Inferior parietal cortex (tissue), 1 donor: ENCODE measurements at regions not wholly inside any gene's neighbourhood (a gene's known extent, or its start where the extent isn't known, plus 50 kb on each side); places are given as distances from the start of the nearest gene placed in this dataset.
"Not testable (repeated sequence)": the region's sequence is repeated elsewhere in the genome, so short reads cannot be mapped to it uniquely, and the experiment has no call there.

Experiments
- DNase-seq: peaks from one replicate; pipeline ENCODE4 v3.0.0-alpha.2; 2016; ENCODE audit errors: extremely low spot score

DNA sequence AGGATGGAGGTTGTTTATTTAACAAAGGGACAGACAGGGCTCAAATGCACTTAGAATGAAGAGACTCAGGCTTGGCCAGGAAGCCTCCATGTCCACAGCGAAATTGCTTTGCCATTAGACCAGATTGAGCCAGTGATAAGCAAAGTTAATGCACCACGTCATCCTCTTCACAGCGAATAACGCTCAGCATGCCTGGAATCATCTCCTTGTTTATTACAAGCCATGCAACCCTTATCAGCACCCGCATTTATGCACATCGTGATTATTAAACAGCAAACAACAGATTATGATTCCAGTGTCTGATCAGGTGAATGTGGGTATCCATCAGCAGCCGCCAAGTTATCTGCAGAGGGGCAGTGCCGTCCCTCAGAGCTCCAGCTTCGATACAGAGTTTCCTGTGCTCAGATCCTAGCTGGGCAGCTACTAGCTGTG is 175.0 kb upstream of the TMEM132C start:
- no peak for DNase-seq

DNA sequence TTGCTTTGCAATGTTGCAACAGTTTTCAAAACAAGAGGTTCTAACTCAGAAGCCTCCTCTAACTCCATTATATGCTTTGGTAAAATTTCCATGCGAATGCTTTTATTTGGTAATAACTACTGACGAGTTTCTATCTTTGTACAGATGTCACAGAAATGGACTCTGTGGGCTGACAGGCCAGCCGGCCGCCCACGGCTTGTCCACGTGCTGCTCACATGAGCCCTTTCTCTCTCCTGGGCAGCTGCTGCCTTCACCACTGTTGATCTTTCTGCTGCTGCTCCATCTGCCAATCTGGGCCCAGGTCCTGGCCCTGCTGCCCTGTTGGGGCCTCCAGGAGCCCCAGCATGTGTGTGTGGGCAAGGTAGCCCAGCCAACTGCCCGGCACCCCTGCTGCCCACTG is 168.2 kb upstream of the TMEM132C start:
- DNase-seq: no peak

DNA sequence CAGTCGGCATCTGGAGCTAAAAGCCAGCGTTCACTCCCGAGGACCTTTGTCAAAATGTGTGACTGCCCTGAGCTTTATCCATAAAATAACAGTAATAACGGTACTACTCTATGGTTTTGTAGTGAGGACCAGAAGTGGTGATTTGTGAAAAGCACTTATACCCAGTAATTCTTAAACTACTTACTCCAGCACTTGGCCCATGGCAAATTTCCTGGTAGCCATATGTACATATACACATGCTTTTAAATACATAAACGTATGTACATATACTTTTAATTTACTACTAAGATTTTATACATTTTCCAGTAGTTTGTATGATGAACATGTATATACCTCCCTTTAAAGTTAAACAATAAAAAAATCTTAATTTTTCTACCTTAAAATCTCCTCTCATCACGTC is 163.8 kb upstream of the TMEM132C start:
- DNase-seq: no peak

DNA sequence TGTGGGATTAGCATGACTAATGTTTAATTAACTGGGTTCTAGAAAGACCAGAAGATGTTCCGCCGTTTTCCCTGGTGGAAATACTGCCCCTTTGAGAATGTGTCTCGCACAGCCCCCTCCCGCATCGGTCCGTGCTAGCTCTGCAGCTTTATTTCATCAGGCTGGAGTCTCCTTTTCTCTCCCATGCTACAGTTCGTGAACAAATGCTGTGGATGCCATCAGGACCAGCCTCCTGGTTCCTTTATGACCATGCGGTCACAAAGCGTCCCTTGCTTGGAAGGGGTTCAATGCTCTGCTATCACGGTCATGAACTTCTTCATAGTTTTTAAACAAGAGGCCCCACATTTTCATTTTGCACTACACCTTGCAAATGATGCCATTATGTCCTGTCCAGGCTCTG is 157.7 kb upstream of the TMEM132C start:
- no peak for DNase-seq

DNA sequence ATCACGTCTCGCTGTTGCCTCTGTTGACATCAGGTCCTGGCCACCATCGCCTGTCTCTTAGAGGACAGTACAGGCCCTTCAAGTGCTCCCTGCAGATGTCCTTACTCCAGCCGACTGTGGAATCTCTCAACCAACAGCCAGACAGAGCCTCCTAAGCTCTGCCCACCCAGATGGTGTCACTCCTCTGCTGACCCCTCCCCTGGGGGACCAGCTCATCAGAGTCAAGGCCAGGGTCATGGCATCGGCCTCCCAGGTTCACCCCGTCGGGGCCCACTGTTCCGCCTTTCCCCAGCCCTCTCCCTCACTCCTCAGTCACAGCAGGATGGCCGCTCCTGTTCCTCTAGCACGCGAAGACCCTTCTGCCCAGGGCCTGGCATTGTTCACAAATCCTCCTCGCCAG is 157.3 kb upstream of the TMEM132C start:
- DNase-seq: no peak

DNA sequence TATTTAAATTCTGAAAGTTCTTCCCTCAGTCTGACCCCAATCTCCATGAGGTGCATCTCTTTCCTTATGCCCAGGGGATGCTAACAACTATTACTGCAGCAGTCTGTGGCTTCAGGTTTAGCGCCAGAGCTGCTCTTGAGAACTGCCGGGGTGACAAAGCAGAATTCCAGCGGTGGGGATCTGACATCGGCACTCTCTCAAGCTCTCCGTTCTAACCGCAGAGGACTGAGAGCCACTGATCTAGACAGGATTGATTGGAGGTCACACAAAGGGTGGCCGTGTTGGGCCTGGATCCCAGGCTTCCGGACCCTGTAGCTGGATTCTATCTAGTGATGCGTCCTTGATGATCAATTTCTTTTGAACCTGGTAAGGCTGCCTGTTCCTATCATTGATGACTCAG is 155.6 kb upstream of the TMEM132C start:
- DNase-seq: no peak

DNA sequence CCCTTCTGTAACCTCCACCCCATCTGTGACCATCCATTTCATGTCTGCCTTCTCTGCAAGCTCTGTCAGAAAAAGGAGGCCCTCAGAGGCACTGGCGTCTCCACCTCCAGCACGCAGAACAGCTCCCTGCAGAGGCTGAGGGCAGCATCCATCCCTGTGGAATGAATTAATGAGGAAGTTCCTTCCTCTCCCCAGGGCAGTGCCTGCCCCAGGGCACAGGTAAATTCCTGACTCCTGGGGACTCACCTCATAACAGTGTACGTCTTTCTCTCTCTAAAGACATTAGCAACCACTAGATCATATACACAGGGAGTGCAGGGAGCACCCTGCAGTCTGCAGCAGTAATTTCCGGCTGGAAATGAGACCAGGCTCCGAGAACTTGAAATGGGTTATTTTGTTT is 155.0 kb upstream of the TMEM132C start:
- no peak for DNase-seq

DNA sequence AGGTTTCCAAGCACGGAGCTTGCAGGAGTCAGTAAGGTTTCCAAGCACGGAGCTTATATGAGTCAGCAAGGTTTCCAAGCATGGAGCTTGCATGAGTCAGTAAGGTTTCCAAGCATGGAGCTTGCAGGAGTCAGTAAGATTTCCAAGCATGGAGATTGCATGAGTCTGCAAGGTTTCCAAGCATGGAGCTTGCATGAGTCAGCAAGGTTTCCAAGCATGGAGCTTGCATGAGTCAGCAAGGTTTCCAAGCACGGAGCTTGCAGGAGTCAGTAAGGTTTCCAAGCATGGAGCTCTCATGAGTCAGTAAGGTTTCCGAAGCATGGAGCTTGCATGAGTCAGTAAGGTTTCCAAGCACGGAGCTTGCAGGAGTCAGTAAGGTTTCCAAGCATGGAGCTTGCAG is 153.7 kb upstream of the TMEM132C start:
- not testable (repeated sequence) for DNase-seq

DNA sequence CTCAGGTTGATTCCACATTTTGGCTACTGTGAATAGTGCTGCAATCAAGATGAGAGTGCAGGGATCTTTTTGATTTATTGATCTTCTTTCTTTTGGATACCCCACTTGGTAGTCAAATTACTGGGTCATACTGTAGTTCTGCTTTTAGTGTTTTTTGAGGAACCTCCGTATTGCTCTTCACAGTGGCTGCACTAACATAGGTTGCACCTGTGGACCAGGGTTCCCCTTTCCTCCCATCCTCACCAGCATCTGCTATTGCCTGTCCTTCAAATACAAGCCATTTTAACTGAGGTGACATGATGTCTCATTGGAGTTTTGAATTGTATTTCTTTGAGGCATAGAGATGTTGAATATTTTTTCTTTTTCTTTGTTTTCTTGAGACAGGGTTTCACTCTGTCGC is 152.5 kb upstream of the TMEM132C start:
- DNase-seq: no peak

DNA sequence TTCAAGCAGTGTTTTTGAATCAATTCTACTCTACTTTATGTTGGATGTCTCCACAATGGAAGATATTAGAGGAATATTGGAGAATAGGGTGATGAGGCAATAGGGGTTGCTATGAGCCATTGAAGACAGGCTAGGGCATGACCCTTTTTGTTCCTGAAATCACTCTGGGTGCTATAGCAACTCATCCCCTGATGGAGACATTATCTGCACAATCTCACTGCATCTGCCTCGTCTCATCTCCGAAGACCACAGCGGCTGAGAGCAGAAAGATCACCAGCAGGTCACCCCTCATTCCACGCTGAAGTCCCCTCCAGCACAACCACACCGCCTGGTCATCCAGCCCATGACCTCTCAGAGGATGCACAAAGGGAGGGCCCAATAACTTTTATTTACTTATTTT is 150.4 kb upstream of the TMEM132C start:
- no peak for DNase-seq

DNA sequence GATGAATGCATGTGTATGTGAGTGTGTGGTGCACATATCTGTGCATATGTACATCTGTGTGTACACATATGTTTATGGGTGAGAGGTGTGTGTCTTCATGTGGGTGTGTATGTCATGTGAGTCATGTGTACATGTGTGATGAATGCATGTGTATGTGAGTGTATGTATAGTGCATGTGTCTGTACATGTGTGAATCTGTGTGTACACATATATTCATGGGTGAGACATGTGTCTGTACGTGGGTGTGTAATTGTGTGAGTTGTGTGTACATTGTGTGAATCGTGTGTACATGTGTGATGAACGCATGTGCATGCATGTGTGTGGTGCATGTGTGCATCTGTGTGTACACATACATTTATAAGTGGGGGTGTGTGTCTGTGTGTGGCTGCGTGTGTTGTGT is 146.9 kb upstream of the TMEM132C start:
- no peak for DNase-seq

DNA sequence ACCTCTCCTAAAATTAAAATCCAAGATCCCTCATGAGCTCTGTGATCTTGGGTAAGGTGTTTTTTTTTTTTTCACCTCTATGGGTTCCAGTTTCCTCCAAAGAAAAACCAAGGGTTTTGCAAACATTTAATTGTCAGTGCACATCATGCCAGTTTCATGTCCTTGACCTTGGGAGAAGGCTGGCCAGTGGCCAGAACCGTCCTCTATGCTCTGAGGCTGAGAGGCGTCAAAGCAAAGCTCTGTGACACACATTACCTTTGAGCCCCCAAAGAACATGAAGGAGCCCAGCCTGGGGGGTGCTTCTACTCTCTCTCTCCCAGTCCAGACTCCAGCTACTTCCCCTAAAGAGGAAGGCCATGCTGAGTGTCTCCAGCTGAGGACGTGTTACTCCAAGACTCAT is 145.5 kb upstream of the TMEM132C start:
- DNase-seq: no peak

DNA sequence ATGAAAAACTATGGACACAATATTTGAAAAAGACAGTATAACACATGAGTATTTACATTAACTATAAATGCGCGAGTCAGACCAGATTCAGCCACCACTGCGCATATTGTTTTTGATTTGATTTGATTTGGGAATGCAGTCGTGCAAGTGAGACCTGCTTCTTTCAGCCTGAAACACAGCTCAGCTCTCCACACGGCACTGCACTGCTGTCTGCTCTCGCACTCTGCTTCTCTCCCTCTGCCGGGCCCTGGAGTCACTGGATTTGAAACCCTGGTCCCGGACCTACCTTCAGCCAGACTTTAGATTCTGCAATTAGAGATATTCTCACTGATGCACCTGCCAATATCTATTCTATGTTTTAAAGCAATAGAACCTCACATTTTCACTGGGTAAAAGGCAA is 143.9 kb upstream of the TMEM132C start:
- DNase-seq: no peak

DNA sequence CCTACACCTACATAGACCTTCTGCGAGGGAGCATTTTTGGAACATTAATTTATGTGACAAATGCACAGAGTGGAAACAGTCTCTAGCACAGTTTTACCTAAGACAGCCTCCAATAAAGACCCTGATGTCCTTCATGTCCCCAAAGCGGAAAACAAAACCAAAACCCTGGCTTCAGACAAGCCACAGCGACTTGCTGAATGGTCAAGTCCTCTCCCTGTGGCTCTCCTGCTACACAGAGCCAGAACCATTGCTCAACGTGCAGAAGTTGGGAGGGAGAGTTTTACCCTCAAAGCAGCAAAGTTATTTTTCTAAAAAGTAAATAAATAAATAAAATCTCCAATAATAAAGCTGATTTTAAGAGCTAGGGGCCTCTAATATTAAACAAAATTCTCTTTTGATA is 135.0 kb upstream of the TMEM132C start:
- DNase-seq: no peak

DNA sequence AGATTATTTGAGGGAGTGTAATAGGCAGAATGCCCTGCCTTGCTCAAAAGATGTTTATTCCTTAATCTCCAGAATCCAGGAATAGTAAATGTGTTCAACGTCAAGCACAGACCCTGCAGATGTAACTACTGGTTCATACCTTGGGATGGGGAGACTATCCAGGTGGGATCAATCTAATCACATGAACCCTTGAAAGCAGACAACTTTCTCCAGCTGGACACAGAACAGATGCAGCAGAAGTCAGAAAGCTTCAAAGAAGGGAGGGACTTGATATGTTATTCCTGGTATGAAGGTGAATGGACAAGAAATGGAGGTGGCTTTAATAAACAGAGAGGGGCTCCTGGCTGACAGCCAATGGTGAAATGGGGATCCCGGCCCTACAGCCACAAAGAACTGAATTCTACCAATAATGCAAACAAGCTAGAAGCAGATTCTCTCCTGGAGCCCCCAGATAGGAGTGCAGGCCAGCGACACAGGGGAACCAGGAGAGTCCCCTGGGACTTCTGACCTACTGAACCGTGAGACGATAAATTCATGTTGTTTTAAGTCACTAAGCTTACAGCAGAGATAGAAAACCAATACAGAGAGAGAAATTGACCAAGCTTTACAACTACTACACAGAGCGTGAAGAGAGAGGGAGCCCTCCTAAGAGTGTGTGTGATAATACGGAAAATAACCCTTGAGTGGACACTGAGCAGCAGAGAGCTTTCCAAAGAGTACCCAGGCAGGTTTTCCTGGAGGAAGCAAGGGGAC is 133.5 kb upstream of the TMEM132C start:
- no peak for DNase-seq

DNA sequence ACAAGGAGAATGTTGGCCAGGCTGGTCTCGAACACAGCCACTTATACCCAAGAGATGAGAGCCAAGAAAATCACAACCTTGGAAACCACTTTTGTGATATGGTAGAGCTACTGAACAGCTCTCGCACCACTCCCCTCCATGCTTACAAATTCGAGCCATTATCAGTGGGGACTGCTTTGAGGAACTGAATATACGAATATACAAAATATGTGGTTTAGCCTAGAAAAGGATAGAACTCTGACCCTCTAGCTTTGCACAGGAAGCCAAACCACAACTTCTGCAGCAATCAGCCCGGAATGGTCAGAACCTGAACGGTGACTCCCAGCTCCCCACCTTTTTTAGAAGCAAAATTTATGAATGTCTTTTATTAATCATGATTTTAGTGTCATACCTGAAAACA is 129.8 kb upstream of the TMEM132C start:
- DNase-seq: no peak

DNA sequence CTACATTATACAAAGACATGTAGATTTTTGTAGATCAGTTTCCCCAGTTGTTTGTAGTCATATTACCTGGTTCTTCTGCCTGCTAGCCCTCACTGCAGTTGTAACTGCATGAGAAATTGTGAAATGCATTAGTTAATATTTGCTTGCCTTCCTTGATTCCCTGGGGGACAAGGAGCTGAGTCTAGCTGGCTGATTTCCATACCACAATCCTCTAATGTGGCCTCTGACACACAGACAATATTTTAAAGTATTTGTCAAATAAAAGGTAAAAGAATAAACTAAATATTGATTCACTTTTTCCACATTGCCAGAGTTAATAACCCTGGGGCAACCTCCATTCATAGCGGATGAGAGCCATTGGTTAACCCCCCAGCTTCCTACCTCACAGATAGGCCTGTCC is 128.8 kb upstream of the TMEM132C start:
- DNase-seq: no peak

DNA sequence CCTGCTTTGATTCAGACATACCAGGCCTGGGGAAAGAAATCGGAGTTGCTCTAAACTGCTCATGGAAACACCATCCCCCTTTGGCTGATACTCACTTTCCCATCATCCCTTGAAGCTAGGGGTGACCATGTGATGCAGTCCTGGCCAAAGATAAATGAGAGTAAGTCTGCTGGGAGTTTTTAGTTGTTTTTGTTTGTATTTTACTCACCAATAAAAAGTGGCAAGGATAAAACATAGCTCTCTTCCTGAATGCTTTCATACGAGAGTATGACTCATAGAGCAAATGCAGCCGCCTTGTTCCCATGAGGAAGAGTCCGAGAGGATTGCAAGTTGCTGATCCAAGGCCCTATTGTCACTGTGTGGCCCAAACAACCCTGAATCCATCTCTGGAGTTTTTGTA is 126.4 kb upstream of the TMEM132C start:
- no peak for DNase-seq

DNA sequence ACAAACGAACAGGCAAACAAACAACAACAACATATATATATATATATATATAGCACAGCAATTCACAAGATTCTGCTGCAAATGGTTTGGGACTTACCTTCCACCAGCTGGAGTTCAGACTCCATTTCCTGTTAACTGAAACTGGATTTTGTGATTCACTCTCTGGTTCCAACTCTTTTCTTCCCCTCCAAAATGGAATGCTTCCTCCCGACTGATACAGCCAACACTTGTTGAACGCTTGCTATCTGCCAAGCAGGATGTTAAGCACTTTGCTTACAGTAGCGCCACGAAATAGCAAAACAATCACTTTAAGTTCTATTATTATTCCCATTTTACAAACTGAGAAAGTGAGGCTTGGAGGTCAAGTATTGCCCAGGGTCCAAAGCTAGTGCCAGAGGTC is 116.0 kb upstream of the TMEM132C start:
- DNase-seq: no peak

DNA sequence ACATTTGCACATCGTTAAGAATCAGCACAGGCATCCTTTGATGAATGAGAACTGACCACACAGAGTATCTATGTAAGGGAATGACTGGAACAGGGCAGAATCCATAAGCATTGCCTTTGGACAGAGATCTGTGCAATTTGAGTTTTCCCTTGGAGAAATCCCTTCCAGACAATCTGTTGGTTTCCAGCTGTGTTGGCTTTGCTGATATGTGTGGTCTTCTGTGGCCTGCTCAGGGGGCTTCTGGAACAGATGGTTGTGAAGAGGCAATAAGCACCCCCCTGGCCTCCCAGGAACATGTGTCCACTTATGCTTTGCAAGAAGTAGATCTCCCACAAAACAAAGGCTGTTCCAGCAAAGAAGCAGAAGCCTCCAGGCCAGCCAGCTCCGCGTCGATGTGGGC is 111.4 kb upstream of the TMEM132C start:
- no peak for DNase-seq

DNA sequence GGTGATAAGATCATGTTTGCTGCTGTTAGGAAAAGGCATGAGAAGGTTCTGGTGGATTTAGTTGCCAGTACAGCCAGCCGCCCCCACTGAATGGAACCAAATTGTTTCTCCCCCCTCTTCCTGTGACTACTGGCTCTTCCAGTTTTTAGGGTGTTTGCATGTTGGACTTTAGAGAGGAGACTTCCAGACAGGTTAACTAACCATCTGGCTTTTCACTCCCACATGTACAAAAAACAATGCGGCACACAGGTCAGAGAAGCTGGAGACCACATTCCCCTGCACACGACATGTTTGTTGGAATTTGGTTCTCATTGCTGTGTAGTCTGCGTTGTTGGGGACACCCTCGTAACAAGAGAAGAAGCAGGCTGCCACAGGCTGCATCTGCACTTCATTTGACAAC is 103.9 kb upstream of the TMEM132C start:
- DNase-seq: no peak

DNA sequence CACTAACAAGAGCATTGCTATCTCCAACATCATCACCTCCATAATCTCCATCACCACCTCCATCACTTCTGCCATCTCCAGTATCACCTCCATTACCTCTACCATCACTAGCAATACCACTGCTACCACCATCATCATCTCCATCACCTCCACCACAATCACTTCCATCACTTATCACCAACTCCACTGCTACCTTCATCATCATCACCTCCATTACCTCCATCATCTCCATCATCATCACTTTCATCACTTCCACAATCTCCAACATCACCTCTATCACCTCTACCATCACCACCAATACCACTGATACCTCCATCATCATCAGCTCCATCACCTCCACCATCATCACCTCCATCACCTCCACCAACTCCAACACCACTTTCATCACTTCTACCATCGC is 102.4 kb upstream of the TMEM132C start:
- DNase-seq: no peak

DNA sequence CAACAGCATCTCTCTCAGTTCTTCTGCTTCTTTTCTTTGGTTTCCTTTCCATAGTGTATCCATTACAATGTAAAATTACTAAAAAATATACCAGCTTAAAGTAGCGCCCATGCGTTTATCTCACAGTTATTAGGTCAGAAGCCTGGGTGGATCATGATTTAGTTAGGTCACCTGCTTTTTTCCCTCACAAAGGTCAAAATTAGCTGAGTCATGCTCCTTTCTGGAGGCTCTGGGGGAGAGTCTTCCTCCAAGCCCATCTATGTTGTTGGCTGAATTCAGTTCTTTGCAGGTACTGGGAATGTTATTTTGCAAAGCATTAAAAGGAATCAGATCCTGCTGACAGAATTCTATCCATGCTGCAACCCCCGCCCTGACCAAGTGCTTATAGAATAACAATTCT is 101.6 kb upstream of the TMEM132C start:
- no peak for DNase-seq

DNA sequence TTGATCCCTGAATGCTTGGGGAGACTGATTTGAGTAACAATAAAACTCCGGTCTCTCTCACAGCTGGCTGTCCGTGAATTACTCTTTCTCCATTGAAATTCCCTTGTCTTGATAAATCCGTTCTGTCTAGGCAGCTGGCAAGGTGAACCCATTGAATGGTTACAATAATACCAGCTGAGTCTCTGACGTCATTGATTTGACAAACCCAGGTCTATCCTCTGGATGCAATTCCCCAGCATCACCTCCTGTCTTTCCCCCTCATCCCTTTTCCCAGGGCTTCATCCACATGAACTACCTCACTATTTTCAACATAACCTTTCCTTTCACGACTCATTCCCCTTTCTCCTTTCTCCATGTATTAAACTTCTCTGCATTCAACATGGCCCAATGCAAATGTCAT is 98.7 kb upstream of the TMEM132C start:
- DNase-seq: no peak
